Mesothelial cell of epicardium (in vitro differentiated cells): ENCODE measurements at regions not wholly inside any gene's neighbourhood (a gene's known extent, or its start where the extent isn't known, plus 50 kb on each side); places are given as distances from the start of the nearest gene placed in this dataset.

Source experiments
- DNase-seq, 2 experiments: peaks; one replicate each; pipeline ENCODE4 v3.0.0; 2021; ENCODE audit warnings: low spot score in 2 of 2; ENCODE audit not compliant: unreplicated experiment in 2 of 2
- H3K27ac Mint-ChIP-seq: 2 replicates; pipeline ENCODE4 v1.8.0; 2021; ENCODE audit warnings: mixed read lengths
- H3K27me3 Mint-ChIP-seq: 2 replicates; pipeline ENCODE4 v1.8.0; 2021; ENCODE audit warnings: low read depth, mixed read lengths
- H3K36me3 Mint-ChIP-seq: 2 replicates; pipeline ENCODE4 v1.8.0; 2021; ENCODE audit warnings: mixed read lengths
- H3K4me1 Mint-ChIP-seq: 2 replicates; pipeline ENCODE4 v1.8.0; 2021; ENCODE audit warnings: mixed read lengths
- H3K4me3 Mint-ChIP-seq: 2 replicates; pipeline ENCODE4 v1.8.0; 2021; ENCODE audit warnings: mild to moderate bottlenecking, moderate library complexity, mixed read lengths
- H3K9me3 Mint-ChIP-seq: 2 replicates; pipeline ENCODE4 v1.8.0; 2021; ENCODE audit warnings: mixed read lengths
- CTCF ChIP-seq: fragments of 200-600 bp; sonication (generic); IDR thresholded peaks from one replicate; pipeline ENCODE4 v1.5.0; 2021; ENCODE audit warnings: antibody characterized with exemption; ENCODE audit not compliant: unreplicated experiment

DNA sequence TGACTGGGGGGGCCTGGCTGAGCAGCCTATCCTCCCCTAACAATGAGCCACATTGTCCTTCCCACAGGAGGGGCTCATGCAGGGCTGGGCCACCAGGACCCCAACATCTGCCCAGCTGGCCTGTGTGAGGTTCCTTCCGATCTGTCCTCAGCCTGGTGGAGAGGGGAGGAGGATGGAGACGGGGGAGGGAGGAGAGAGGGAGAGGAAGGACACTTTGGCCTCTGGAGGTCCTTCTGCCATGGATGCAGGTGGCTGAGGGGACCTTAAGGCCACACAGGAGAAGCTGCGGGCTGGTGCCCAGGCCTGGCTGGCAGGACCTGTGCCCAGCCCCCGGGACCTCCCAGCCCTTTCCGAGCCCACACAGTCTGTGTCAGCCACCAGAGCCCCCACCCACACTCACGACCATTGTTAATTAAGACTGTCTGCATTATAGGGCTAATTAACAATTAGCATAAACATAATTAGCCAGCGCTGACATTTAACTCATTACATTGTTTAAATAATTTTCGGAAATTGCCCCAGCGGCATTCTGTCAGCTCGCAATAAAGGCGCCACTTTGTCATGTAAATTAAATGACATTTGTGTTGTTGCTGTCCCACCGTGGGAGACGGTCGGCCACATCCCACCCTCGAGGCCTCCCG is 53.0 kb upstream of the NKX1-1 start:
- H3K27ac Mint-ChIP-seq = no peak overlapping the region
- peaks cover 6% of the 10 kb centered on the region for H3K4me1 Mint-ChIP-seq
- no peak for DNase-seq
- TF ChIP-seq CTCF = no peak
- H3K27me3 Mint-ChIP-seq = peaks cover 74% of the 10 kb centered on the region
- no peaks in the 10 kb centered on the region for H3K36me3 Mint-ChIP-seq
- no peak overlapping the region for H3K4me3 Mint-ChIP-seq
- no peaks in the 10 kb centered on the region for H3K9me3 Mint-ChIP-seq

DNA sequence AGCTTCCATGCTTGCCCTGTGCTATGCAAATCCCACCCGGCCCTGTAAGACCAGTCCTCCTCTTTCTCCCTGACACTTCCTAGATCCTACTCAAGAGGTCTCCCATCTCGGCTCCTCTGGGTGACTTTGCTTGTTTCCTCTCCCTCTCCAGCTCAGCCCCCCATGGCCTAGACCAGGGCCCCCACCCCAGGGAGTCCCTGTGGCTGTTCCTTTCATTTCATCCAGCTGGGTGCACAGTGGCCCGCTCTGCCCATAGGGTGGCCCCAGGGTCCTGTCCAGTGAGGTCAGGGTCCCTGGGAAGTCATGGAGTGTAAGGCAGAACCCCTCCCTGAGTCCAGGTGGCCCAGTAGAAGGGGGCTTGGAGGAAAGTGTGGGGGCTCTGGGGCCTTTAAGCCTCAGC is 52.3 kb upstream of the NKX1-1 start:
- no peak for DNase-seq
- Mint-ChIP-seq H3K4me1 (peaks cover 6% of the 10 kb centered on the region), H3K27ac (no peak overlapping the region), H3K27me3 (peaks cover 73% of the 10 kb centered on the region), H3K9me3 (peaks cover 6% of the 10 kb centered on the region), H3K4me3 (no peak overlapping the region), H3K36me3 (no peaks in the 10 kb centered on the region)
- no peak for TF ChIP-seq CTCF
